Stomach (tissue), 8 donors: ENCODE measurements at regions not wholly inside any gene's neighbourhood (a gene's known extent, or its start where the extent isn't known, plus 50 kb on each side); places are given as distances from the start of the nearest gene placed in this dataset.

ENCODE experiments used
- DNase-seq, 2 donors: peaks; one replicate each; pipeline versions ENCODE4 v3.0.0 to v3.0.0-alpha.2; 2013 to 2019
- H3K27ac ChIP-seq, 5 donors: fragments of 200-600 bp in 4 of 5; sonication (generic) in 4 of 5; one replicate each; pipeline ENCODE4 v1.5.1; 2013 to 2019; ENCODE audit warnings: mild to moderate bottlenecking in 1 of 5, moderate library complexity in 1 of 5
- H3K27me3 ChIP-seq, 3 donors: fragments of 200-600 bp; sonication (generic); one replicate each; pipeline ENCODE4 v1.5.1; 2017 to 2019; ENCODE audit warnings: mixed run types in 1 of 3
- H3K36me3 ChIP-seq, 4 donors: fragments of 200-600 bp; sonication (generic); 1 replicate in 3 of 4; 2 replicates in 1 of 4; pipeline ENCODE4 v1.5.1; 2016 to 2019
- H3K4me1 ChIP-seq, 4 donors: fragments of 200-600 bp; sonication (generic); one replicate each; pipeline ENCODE4 v1.5.1; 2016 to 2019
- H3K4me3 ChIP-seq, 4 donors: fragments of 200-600 bp; sonication (generic) in 3 of 4; one replicate each; pipeline ENCODE4 v1.5.1; 2016 to 2019; ENCODE audit warnings: mild to moderate bottlenecking in 1 of 4
- H3K9me3 ChIP-seq, 4 donors: fragments of 200-600 bp; sonication (generic); one replicate each; pipeline ENCODE4 v1.5.1; 2016 to 2019
- EP300 ChIP-seq: sonication (generic); formaldehyde crosslinking; IDR thresholded peaks from one replicate; pipeline ENCODE4 v1.6.1; 2017; ENCODE audit warnings: antibody characterized with exemption
- POLR2A ChIP-seq, 4 donors: fragments of 450-650 bp; IDR thresholded peaks; one replicate each; pipeline ENCODE4 v1.6.1; 2016; ENCODE audit warnings: antibody characterized with exemption in 4 of 4, control low read depth in 2 of 4, mild to moderate bottlenecking in 1 of 4, moderate library complexity in 1 of 4
- POLR2AphosphoS5 ChIP-seq, 3 donors: sonication (generic); formaldehyde crosslinking; IDR thresholded peaks; one replicate each; pipeline ENCODE4 v1.6.1; 2016; ENCODE audit warnings: antibody characterized with exemption in 3 of 3
- WGBS, 5 donors: extraction: QIAGEN DNeasy Blood & Tissue Kit in 3 of 5; methylation state at CpG; one replicate each; pipeline versions ENCODE4 v1.1.5 to v1.1.7; 2013 to 2018; 5-methylcytosine and 5-hydroxymethylcytosine counted together
- intact Hi-C: fragments of 100-400 bp; cut with DNase I; formaldehyde crosslinking; loops from one replicate; pipeline ENCODE4 v1.15.1; 2023; ENCODE audit warnings: low total_unique reads
- TF ChIP-seq, protein P1 (sequence below), 7 experiments: fragments of 450-650 bp in 4 of 7; fragments of 200-600 bp in 3 of 7; sonication (generic) in 3 of 7; IDR thresholded peaks; one replicate each; pipeline ENCODE4 v1.5.1; 2016 to 2019; ENCODE audit warnings: antibody characterized with exemption in 7 of 7, control low read depth in 2 of 7, mild to moderate bottlenecking in 1 of 7
- donor health status: healthy with polysubstance abuse.
- donor health status: Bipolar disorder and iron deficiency.
- donor health status: healthy.

DNA sequence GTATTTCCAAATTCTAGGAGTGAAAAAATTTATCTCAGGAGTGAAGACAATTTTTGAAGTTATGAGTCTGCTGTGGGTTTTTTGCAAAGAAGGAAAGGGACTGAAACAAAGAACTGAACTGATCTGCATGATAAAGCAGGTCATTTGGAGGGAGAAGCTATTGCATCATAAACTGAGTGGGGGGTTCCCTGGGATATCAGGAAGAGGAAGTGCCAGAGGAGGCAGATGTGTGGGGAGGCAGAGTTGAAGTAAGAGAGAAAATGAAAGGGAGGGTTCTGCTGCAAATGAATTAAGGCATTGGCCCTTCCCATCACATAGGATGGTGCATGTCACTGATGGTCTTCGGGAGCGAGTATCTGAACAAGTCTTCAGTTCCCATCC, 379.2 kb downstream of the VPS13C start:
- intact Hi-C loops = no loop called here

DNA sequence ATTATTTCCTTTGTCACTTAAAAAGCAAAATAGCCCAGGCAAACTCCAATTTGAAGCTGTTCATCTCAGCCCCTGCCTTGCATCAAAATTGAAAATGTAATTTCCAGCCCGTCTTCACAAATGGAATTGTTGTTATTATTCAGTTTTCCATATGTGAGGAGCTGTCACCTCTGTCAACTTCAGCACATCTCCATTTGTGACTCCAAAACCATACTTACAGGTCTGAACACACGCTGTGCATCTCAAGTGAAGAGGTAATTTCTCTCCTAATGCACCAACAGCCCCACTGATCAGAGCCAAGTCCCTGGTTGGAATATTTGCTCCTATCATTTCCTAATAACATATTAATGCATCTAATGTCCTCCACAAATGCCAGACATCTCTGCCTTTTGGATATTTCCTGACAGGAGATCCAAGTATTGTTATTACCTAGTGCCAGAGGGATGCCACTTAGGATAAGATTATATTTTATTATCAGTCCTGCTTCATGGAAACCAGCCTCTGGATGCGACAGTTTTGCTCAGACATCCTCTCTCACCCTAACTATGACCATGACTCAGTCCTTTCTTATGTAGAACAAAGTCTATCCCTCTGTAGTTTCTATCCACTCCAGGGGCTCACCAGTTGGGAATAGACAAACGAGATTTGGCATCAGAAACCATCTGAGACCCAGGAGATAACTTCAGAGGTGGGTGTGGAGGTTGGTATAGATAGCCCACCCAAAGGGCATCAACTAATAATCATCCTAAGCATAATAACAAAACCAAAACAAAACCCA, 379.8 kb downstream of the VPS13C start:
- no peaks in the 10 kb centered on the region for H3K36me3 ChIP-seq
- DNase-seq = no peak
- peaks cover 0 to 4% (median 0%) of the 10 kb centered on the region in 4 donors for H3K4me1 ChIP-seq
- no peak overlapping the region for H3K4me3 ChIP-seq
- TF ChIP-seq POLR2AphosphoS5 (IDR thresholded peaks at IDR 0.05) (no peak), EP300 (no peak), POLR2A (IDR thresholded peaks at IDR 0.05) (no peak)
- TF ChIP-seq, protein P1, sequence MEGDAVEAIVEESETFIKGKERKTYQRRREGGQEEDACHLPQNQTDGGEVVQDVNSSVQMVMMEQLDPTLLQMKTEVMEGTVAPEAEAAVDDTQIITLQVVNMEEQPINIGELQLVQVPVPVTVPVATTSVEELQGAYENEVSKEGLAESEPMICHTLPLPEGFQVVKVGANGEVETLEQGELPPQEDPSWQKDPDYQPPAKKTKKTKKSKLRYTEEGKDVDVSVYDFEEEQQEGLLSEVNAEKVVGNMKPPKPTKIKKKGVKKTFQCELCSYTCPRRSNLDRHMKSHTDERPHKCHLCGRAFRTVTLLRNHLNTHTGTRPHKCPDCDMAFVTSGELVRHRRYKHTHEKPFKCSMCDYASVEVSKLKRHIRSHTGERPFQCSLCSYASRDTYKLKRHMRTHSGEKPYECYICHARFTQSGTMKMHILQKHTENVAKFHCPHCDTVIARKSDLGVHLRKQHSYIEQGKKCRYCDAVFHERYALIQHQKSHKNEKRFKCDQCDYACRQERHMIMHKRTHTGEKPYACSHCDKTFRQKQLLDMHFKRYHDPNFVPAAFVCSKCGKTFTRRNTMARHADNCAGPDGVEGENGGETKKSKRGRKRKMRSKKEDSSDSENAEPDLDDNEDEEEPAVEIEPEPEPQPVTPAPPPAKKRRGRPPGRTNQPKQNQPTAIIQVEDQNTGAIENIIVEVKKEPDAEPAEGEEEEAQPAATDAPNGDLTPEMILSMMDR (IDR thresholded peaks at IDR 0.05) = no peak
- 67 to 77% (median 73%) methylated on average over 4 of the region's 4 CpGs for WGBS, 5 donors
- peaks cover 0 to 7% (median 2%) of the 10 kb centered on the region in 4 donors for H3K9me3 ChIP-seq
- intact Hi-C loops = no loop called here
- H3K27ac ChIP-seq = no peak overlapping the region
- H3K27me3 ChIP-seq = no peaks in the 10 kb centered on the region

More for the DNA sequence above, 379.2 kb downstream of the VPS13C start:
- H3K4me1 ChIP-seq = peaks cover 0 to 4% (median 0%) of the 10 kb centered on the region in 4 donors
- 89 to 95% (median 91%) methylated on average over 2 of the region's 2 CpGs for WGBS, 5 donors
- H3K9me3 ChIP-seq = peaks cover 0 to 7% (median 2%) of the 10 kb centered on the region in 4 donors
- no peak overlapping the region for H3K27ac ChIP-seq
- no peak overlapping the region for H3K4me3 ChIP-seq
- TF ChIP-seq POLR2A (IDR thresholded peaks at IDR 0.05) = no peak
- no peak for TF ChIP-seq EP300
- TF ChIP-seq, protein P1 (IDR thresholded peaks at IDR 0.05) = no peak
- TF ChIP-seq POLR2AphosphoS5 (IDR thresholded peaks at IDR 0.05) = no peak
- DNase-seq = no peak
- H3K27me3 ChIP-seq = no peaks in the 10 kb centered on the region
- no peaks in the 10 kb centered on the region for H3K36me3 ChIP-seq

DNA sequence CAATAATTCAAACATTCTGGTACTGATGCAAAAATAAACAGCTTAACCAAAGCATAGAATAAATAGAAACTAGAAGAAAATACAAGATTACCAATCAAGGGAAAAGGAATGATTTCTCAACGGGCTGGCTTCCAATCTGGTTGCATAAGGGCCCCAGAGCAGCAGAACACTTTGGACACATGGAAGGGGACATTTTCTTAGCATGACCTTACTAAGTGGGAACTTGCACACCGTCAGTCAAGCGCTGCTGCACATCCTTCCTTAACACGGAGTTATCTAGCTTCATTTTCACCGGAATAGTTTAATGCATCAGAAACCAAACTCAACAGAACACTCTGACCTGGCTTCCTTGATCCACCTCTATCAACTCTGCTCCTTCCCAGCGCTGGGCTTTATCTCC, 388.5 kb downstream of the VPS13C start:
- no peak overlapping the region for H3K27ac ChIP-seq
- intact Hi-C loops = no loop called here
- 51 to 70% (median 55%) methylated on average over 6 of the region's 6 CpGs for WGBS, 5 donors

DNA sequence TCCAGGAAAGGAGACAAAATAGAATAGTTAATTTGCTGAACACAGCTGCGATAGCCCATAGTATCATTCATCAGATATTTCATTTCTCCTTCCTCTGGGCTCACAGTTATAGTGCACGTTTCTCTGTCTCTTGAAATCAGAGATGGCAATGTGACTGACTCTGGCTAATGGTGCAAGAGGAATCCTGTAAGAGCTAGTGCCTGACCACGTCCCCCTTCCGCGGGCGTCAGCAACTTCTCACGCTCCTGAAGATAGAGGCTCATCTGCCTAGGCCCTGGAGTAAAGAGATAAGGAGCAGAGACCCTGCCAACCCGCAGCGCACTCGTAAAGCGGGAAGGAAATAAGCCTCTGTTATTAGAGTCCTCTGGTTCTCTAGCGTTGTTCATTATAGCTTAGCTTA, 391.8 kb downstream of the VPS13C start:
- no peak for DNase-seq
- Histone ChIP-seq H3K4me3 (no peak overlapping the region), H3K27ac (no peak overlapping the region), H3K9me3 (no peaks in the 10 kb centered on the region), H3K36me3 (no peaks in the 10 kb centered on the region), H3K27me3 (no peaks in the 10 kb centered on the region), H3K4me1 (no peaks in the 10 kb centered on the region)
- TF ChIP-seq EP300 (no peak), POLR2A (IDR thresholded peaks at IDR 0.05) (no peak), POLR2AphosphoS5 (IDR thresholded peaks at IDR 0.05) (no peak)
- TF ChIP-seq, protein P1 (IDR thresholded peaks at IDR 0.05) = no peak
- intact Hi-C loops = no loop called here
- WGBS, 5 donors = 56 to 72% (median 63%) methylated on average over 11 to 12 of the region's 12 CpGs

More for the DNA sequence above, 388.5 kb downstream of the VPS13C start:
- H3K36me3 ChIP-seq = no peaks in the 10 kb centered on the region
- no peak for TF ChIP-seq POLR2A (IDR thresholded peaks at IDR 0.05)
- peak in 1 of 3 donors; percentile 17 for TF ChIP-seq POLR2AphosphoS5 (IDR thresholded peaks at IDR 0.05)
- no peak for TF ChIP-seq EP300
- no peaks in the 10 kb centered on the region for H3K4me1 ChIP-seq
- H3K4me3 ChIP-seq = no peak overlapping the region
- no peaks in the 10 kb centered on the region for H3K27me3 ChIP-seq
- no peaks in the 10 kb centered on the region for H3K9me3 ChIP-seq
- DNase-seq = no peak

DNA sequence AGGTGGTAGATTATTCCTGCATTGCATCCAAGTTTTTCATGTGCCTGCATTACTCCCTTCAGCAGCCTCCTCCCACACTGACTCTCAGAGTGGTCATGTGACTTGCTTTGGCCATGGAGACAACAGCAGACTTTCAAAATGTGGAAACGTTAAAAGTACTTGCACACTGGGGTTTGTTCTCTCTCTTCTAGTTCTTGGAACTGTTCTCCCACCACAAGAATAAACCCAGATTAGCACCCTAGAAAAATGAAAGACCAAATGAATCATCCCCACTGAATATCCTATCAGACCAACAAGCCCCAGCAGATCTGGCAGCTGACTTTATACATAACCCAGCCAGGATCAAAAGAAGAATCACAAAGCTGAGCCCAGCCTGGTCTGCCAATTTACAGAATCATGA, 398.5 kb downstream of the VPS13C start:
- H3K4me1 ChIP-seq = no peaks in the 10 kb centered on the region
- intact Hi-C loops = no loop called here
- no peaks in the 10 kb centered on the region for H3K9me3 ChIP-seq
- H3K27ac ChIP-seq = no peak overlapping the region
- 29 to 63% (median 47%) methylated on average over 1 of the region's 1 CpG for WGBS, 5 donors
- no peaks in the 10 kb centered on the region for H3K36me3 ChIP-seq
- TF ChIP-seq POLR2A (IDR thresholded peaks at IDR 0.05) (no peak), POLR2AphosphoS5 (IDR thresholded peaks at IDR 0.05) (no peak)
- TF ChIP-seq, protein P1 (IDR thresholded peaks at IDR 0.05) = no peak
- peaks cover 0 to 7% (median 0%) of the 10 kb centered on the region in 3 donors for H3K27me3 ChIP-seq
- DNase-seq = no peak
- H3K4me3 ChIP-seq = no peak overlapping the region
